Astrocyte (in vitro differentiated cells and primary cell): ENCODE measurements at regions not wholly inside any gene's neighbourhood (a gene's known extent, or its start where the extent isn't known, plus 50 kb on each side); places are given as distances from the start of the nearest gene placed in this dataset.

Experiments
- EZH2 ChIP-seq: IDR thresholded peaks from 2 replicates; pipeline ENCODE4 v1.6.1; 2012; ENCODE audit warnings: mild to moderate bottlenecking, low read length, inconsistent platforms; ENCODE audit not compliant: insufficient read depth
- TF ChIP-seq, protein P1 (sequence below): IDR thresholded peaks from 2 replicates; pipeline ENCODE4 v1.5.1; 2011; ENCODE audit warnings: low read depth, mild to moderate bottlenecking, inconsistent platforms, low read length, moderate library complexity; ENCODE audit not compliant: insufficient read depth

GRCh38 chr17:31596382-31597323 lies 205.2 kb downstream of the RAB11FIP4 start:
- TF ChIP-seq, protein P1, sequence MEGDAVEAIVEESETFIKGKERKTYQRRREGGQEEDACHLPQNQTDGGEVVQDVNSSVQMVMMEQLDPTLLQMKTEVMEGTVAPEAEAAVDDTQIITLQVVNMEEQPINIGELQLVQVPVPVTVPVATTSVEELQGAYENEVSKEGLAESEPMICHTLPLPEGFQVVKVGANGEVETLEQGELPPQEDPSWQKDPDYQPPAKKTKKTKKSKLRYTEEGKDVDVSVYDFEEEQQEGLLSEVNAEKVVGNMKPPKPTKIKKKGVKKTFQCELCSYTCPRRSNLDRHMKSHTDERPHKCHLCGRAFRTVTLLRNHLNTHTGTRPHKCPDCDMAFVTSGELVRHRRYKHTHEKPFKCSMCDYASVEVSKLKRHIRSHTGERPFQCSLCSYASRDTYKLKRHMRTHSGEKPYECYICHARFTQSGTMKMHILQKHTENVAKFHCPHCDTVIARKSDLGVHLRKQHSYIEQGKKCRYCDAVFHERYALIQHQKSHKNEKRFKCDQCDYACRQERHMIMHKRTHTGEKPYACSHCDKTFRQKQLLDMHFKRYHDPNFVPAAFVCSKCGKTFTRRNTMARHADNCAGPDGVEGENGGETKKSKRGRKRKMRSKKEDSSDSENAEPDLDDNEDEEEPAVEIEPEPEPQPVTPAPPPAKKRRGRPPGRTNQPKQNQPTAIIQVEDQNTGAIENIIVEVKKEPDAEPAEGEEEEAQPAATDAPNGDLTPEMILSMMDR, result no peak
- TF ChIP-seq EZH2, result no peak
